ENCODE measurements at regions not wholly inside any gene's neighbourhood (a gene's known extent, or its start where the extent isn't known, plus 50 kb on each side); places are given as distances from the start of the nearest gene placed in this dataset.

DNA sequence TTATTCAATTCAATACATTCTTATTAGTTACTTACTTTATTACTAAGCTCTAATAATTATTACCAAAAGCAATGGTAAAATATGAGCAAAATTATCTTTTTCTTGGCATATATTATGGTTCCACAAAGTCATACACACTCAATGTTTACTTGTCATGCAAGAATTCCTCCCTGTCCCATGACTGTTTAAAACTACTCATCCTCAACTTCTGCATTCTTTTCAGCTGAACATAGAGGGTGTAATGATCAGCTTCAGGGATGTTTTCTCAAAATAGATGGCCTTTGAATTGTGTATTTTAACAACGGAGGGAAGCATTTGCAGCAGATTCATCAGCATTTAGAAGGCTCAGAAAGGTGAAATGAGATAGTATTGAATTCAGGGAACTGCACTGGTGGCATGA is 499.0 kb downstream of the RWDD3 start:
- no peaks in the 10 kb centered on the region for H3K36me3 ChIP-seq (ENCODE audit: control insufficient read depth in 4 of 4, insufficient read depth in 3 of 4, low read depth in 1 of 4, low read length in 3 of 4)
- no peaks in the 10 kb centered on the region for H3K27me3 ChIP-seq (ENCODE audit: control insufficient read depth in 4 of 4, insufficient read depth in 4 of 4, low read length in 3 of 4)
- no peak overlapping the region for H3K27ac ChIP-seq (ENCODE audit: low read depth in 1 of 2, low read length in 2 of 2)
- TF ChIP-seq TAF1 (conservative IDR thresholded peaks at IDR 0.05), result no peak
- TF ChIP-seq HNF4A (conservative IDR thresholded peaks at IDR 0.05), result no peak
- no peaks in the 10 kb centered on the region for H3K4me1 ChIP-seq (ENCODE audit: control insufficient read depth in 4 of 4, insufficient read depth in 4 of 4, low read length in 3 of 4)
- 58% methylated on average over 1 of the region's 1 CpG for WGBS
- H3K9me3 ChIP-seq (ENCODE audit: control insufficient read depth in 4 of 4, low read length in 3 of 4), result no peaks in the 10 kb centered on the region
- no peak for DNase-seq (ENCODE audit: low spot score)
- no peak overlapping the region for H3K4me3 ChIP-seq (ENCODE audit: low read depth in 1 of 3, low read length in 3 of 3)
- H3K9ac ChIP-seq (ENCODE audit: low read depth in 1 of 2, low read length in 2 of 2), result no peak overlapping the region

DNA sequence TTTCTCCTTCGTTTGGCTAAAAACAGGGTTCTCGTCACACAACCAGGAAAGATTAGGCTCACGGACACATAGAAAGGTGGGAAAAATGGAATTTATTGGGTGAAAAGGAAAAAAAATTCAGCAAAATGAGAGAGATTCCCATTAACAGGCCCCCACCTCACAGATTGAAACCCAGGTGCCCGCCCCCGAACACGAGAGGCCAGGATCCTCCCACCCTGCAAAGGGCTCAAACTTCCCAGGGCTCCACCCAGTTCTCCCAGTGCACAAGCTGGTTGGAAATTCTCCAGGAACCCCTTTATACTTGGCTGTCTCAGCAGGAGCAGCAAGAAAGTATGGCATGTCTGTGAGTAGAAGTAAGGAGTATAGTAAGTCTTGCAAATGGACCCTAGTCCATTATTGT is 499.7 kb downstream of the RWDD3 start:
- H3K27ac ChIP-seq (ENCODE audit: low read depth in 1 of 2, low read length in 2 of 2), result no peak overlapping the region
- no peaks in the 10 kb centered on the region for H3K36me3 ChIP-seq (ENCODE audit: control insufficient read depth in 4 of 4, insufficient read depth in 3 of 4, low read depth in 1 of 4, low read length in 3 of 4)
- TF ChIP-seq TAF1 (conservative IDR thresholded peaks at IDR 0.05) (no peak), YY1 (IDR thresholded peaks at IDR 0.05) (no peak), FOXA1 (IDR thresholded peaks at IDR 0.05) (no peak), NR2F2 (IDR thresholded peaks at IDR 0.05) (no peak), HNF4G (IDR thresholded peaks at IDR 0.05) (no peak), RXRA (IDR thresholded peaks at IDR 0.05) (no peak), GABPA (IDR thresholded peaks at IDR 0.05 in 1 of 2, conservative IDR thresholded peaks at IDR 0.05 in 1 of 2) (no peak), RAD21 (IDR thresholded peaks at IDR 0.05) (no peak), HNF4A (conservative IDR thresholded peaks at IDR 0.05) (no peak)
- TF ChIP-seq, protein P1, sequence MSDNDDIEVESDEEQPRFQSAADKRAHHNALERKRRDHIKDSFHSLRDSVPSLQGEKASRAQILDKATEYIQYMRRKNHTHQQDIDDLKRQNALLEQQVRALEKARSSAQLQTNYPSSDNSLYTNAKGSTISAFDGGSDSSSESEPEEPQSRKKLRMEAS (IDR thresholded peaks at IDR 0.05), result no peak
- H3K4me3 ChIP-seq (ENCODE audit: low read depth in 1 of 3, low read length in 3 of 3), result no peak overlapping the region
- H3K27me3 ChIP-seq (ENCODE audit: control insufficient read depth in 4 of 4, insufficient read depth in 4 of 4, low read length in 3 of 4), result no peaks in the 10 kb centered on the region
- 90% methylated on average over 6 of the region's 6 CpGs for WGBS
- DNase-seq (ENCODE audit: low spot score), result no peak
- no peaks in the 10 kb centered on the region for H3K4me1 ChIP-seq (ENCODE audit: control insufficient read depth in 4 of 4, insufficient read depth in 4 of 4, low read length in 3 of 4)
- H3K9ac ChIP-seq (ENCODE audit: low read depth in 1 of 2, low read length in 2 of 2), result no peak overlapping the region
- no peaks in the 10 kb centered on the region for H3K9me3 ChIP-seq (ENCODE audit: control insufficient read depth in 4 of 4, low read length in 3 of 4)

DNA sequence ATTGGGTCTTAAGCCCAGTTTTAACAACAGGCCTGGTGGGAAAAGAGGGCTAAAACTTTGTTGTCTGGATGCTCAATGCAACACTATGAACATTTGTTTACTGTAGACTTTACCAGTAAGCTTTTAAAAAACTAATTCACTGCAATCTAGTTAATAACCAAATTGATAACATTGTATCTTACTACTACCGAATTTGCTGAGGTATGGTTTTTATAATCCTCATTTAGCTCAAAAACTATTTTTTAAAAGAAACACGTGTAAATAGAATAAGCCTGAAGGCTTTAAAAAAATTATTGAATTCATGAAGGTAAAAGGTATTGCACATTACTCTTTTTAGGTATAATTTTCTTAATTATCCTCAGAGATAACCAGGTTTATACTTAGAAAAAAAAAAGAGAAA is 500.6 kb downstream of the RWDD3 start:
- Histone ChIP-seq H3K27ac (ENCODE audit: low read depth in 1 of 2, low read length in 2 of 2) (no peak overlapping the region), H3K9ac (ENCODE audit: low read depth in 1 of 2, low read length in 2 of 2) (no peak overlapping the region), H3K4me1 (ENCODE audit: control insufficient read depth in 4 of 4, insufficient read depth in 4 of 4, low read length in 3 of 4) (no peaks in the 10 kb centered on the region), H3K9me3 (ENCODE audit: control insufficient read depth in 4 of 4, low read length in 3 of 4) (no peaks in the 10 kb centered on the region), H3K36me3 (ENCODE audit: control insufficient read depth in 4 of 4, insufficient read depth in 3 of 4, low read depth in 1 of 4, low read length in 3 of 4) (no peaks in the 10 kb centered on the region), H3K27me3 (ENCODE audit: control insufficient read depth in 4 of 4, insufficient read depth in 4 of 4, low read length in 3 of 4) (no peaks in the 10 kb centered on the region), H3K4me3 (ENCODE audit: low read depth in 1 of 3, low read length in 3 of 3) (no peak overlapping the region)
- no peak for TF ChIP-seq SP1 (IDR thresholded peaks at IDR 0.05)
- TF ChIP-seq, protein P2, sequence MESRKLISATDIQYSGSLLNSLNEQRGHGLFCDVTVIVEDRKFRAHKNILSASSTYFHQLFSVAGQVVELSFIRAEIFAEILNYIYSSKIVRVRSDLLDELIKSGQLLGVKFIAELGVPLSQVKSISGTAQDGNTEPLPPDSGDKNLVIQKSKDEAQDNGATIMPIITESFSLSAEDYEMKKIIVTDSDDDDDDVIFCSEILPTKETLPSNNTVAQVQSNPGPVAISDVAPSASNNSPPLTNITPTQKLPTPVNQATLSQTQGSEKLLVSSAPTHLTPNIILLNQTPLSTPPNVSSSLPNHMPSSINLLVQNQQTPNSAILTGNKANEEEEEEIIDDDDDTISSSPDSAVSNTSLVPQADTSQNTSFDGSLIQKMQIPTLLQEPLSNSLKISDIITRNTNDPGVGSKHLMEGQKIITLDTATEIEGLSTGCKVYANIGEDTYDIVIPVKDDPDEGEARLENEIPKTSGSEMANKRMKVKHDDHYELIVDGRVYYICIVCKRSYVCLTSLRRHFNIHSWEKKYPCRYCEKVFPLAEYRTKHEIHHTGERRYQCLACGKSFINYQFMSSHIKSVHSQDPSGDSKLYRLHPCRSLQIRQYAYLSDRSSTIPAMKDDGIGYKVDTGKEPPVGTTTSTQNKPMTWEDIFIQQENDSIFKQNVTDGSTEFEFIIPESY (IDR thresholded peaks at IDR 0.05), result no peak
- TF ChIP-seq RAD21 (IDR thresholded peaks at IDR 0.05), result no peak
- no peak for TF ChIP-seq RXRA (IDR thresholded peaks at IDR 0.05)
- TF ChIP-seq, protein P3, sequence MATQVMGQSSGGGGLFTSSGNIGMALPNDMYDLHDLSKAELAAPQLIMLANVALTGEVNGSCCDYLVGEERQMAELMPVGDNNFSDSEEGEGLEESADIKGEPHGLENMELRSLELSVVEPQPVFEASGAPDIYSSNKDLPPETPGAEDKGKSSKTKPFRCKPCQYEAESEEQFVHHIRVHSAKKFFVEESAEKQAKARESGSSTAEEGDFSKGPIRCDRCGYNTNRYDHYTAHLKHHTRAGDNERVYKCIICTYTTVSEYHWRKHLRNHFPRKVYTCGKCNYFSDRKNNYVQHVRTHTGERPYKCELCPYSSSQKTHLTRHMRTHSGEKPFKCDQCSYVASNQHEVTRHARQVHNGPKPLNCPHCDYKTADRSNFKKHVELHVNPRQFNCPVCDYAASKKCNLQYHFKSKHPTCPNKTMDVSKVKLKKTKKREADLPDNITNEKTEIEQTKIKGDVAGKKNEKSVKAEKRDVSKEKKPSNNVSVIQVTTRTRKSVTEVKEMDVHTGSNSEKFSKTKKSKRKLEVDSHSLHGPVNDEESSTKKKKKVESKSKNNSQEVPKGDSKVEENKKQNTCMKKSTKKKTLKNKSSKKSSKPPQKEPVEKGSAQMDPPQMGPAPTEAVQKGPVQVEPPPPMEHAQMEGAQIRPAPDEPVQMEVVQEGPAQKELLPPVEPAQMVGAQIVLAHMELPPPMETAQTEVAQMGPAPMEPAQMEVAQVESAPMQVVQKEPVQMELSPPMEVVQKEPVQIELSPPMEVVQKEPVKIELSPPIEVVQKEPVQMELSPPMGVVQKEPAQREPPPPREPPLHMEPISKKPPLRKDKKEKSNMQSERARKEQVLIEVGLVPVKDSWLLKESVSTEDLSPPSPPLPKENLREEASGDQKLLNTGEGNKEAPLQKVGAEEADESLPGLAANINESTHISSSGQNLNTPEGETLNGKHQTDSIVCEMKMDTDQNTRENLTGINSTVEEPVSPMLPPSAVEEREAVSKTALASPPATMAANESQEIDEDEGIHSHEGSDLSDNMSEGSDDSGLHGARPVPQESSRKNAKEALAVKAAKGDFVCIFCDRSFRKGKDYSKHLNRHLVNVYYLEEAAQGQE (IDR thresholded peaks at IDR 0.05), result no peak
- no peak for TF ChIP-seq JUND (IDR thresholded peaks at IDR 0.05)
- TF ChIP-seq, protein P1 (IDR thresholded peaks at IDR 0.05), result no peak
- TF ChIP-seq FOXA1 (IDR thresholded peaks at IDR 0.05), result no peak
- no peak for TF ChIP-seq YY1 (IDR thresholded peaks at IDR 0.05)
- TF ChIP-seq HNF4G (IDR thresholded peaks at IDR 0.05), result no peak
- TF ChIP-seq FOXA2 (IDR thresholded peaks at IDR 0.05), result no peak
- TF ChIP-seq HNF4A (conservative IDR thresholded peaks at IDR 0.05), result no peak
- TF ChIP-seq EGR1 (IDR thresholded peaks at IDR 0.05; ENCODE audit: low read depth in 2 of 2), result no peak
- TF ChIP-seq, protein P4, sequence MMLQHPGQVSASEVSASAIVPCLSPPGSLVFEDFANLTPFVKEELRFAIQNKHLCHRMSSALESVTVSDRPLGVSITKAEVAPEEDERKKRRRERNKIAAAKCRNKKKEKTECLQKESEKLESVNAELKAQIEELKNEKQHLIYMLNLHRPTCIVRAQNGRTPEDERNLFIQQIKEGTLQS (IDR thresholded peaks at IDR 0.05), result no peak
- TF ChIP-seq TAF1 (conservative IDR thresholded peaks at IDR 0.05), result no peak
- no peak for TF ChIP-seq GABPA (IDR thresholded peaks at IDR 0.05 in 1 of 2, conservative IDR thresholded peaks at IDR 0.05 in 1 of 2)
- DNase-seq (ENCODE audit: low spot score), result no peak
- 72% methylated on average over 2 of the region's 2 CpGs for WGBS

Data from liver (tissue), 7 donors.